Esophagus muscularis mucosa (tissue), 4 donors: ENCODE measurements at regions not wholly inside any gene's neighbourhood (a gene's known extent, or its start where the extent isn't known, plus 50 kb on each side); places are given as distances from the start of the nearest gene placed in this dataset.
"Not testable (repeated sequence)": the region's sequence is repeated elsewhere in the genome, so short reads cannot be mapped to it uniquely, and the experiment has no call there.

Experiments used
- EP300 ChIP-seq: sonication (generic); formaldehyde crosslinking; IDR thresholded peaks from one replicate; pipeline ENCODE4 v1.6.1; 2017; ENCODE audit warnings: antibody characterized with exemption
- POLR2A ChIP-seq: fragments of 450-650 bp; IDR thresholded peaks from one replicate; pipeline ENCODE4 v1.6.1; 2017; ENCODE audit warnings: antibody characterized with exemption, moderate library complexity, mild to moderate bottlenecking, low read depth
- POLR2AphosphoS5 ChIP-seq, 2 donors: sonication (generic); formaldehyde crosslinking; IDR thresholded peaks; one replicate each; pipeline ENCODE4 v1.6.1; 2017; ENCODE audit warnings: antibody characterized with exemption in 2 of 2
- TF ChIP-seq, protein P1 (sequence below), 3 experiments: fragments of 200-600 bp in 2 of 3; fragments of 450-650 bp in 1 of 3; sonication (generic) in 2 of 3; IDR thresholded peaks; one replicate each; pipeline ENCODE4 v1.5.1; 2017 to 2019; ENCODE audit warnings: antibody characterized with exemption in 3 of 3, mild to moderate bottlenecking in 2 of 3, moderate library complexity in 1 of 3

DNA sequence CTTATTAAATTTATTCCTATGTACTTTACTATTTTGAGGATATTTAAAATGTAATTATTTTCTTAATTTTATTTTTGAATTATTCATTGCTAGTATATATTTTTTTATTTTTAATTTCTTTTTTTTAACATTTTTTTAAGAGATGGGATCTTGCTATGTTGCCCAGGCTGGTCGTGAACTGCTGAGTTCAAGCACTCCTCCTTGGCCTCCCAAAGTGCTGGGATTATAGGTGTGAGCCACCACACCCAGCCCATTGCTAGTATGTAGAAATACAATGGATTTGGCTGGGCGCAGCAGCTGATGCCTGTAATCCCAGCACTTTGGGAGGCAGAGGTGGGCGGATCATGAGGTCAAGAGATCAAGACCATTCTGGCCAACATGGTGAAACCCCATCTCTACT, 59.2 kb upstream of the SLC47A1 start:
- not testable (repeated sequence) for TF ChIP-seq POLR2A; POLR2AphosphoS5 (IDR thresholded peaks at IDR 0.05); EP300
- TF ChIP-seq, protein P1, sequence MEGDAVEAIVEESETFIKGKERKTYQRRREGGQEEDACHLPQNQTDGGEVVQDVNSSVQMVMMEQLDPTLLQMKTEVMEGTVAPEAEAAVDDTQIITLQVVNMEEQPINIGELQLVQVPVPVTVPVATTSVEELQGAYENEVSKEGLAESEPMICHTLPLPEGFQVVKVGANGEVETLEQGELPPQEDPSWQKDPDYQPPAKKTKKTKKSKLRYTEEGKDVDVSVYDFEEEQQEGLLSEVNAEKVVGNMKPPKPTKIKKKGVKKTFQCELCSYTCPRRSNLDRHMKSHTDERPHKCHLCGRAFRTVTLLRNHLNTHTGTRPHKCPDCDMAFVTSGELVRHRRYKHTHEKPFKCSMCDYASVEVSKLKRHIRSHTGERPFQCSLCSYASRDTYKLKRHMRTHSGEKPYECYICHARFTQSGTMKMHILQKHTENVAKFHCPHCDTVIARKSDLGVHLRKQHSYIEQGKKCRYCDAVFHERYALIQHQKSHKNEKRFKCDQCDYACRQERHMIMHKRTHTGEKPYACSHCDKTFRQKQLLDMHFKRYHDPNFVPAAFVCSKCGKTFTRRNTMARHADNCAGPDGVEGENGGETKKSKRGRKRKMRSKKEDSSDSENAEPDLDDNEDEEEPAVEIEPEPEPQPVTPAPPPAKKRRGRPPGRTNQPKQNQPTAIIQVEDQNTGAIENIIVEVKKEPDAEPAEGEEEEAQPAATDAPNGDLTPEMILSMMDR (IDR thresholded peaks at IDR 0.05) = not testable (repeated sequence)
